OCI-LY7 (cell line): ENCODE measurements at regions not wholly inside any gene's neighbourhood (a gene's known extent, or its start where the extent isn't known, plus 50 kb on each side); places are given as distances from the start of the nearest gene placed in this dataset.

Source experiments
- BruUV-seq: library from RNA; stranded (reverse); fragments of 400-500 nt; replicated peaks from 2 replicates; lab custom pipeline; 2021; lab: Mats Ljungman, UMichigan
- CTCF ChIA-PET: fragments of 300-600 bp; sonication (Branson Sonifier 250); formaldehyde crosslinking; loops from one replicate; lab custom pipeline; 2022; ENCODE audit warnings: antibody characterized with exemption; ENCODE audit not compliant: unreplicated experiment; lab: Charles Lee
- POLR2A ChIA-PET: fragments of 300-600 bp; sonication (Branson Sonifier 250); formaldehyde crosslinking; loops from one replicate; lab custom pipeline; 2022; ENCODE audit warnings: antibody characterized with exemption; lab: Charles Lee
- DNase-seq: peaks from one replicate; pipeline ENCODE4 v3.0.0-alpha.2; 2015; ENCODE audit warnings: low spot score
- H2AFZ ChIP-seq: fragments of 200-600 bp; sonication (generic), shearing (Covaris generic); 2 replicates; pipeline ENCODE4 v1.6.1; 2014; ENCODE audit warnings: mild to moderate bottlenecking, antibody characterized with exemption, low read length, moderate library complexity
- H3K27ac ChIP-seq: fragments of 200-600 bp; sonication (generic); 2 replicates; pipeline ENCODE4 v1.5.1; 2014; ENCODE audit warnings: mixed run types, low read depth, mild to moderate bottlenecking, moderate library complexity, low read length, inconsistent platforms; ENCODE audit not compliant: poor library complexity, severe bottlenecking
- H3K36me3 ChIP-seq: fragments of 200-600 bp; sonication (generic); 2 replicates; pipeline ENCODE4 v1.6.1; 2014; ENCODE audit warnings: mild to moderate bottlenecking, antibody characterized with exemption, low read length, moderate library complexity, mixed read lengths; ENCODE audit not compliant: insufficient read depth
- H3K4me1 ChIP-seq: fragments of 200-600 bp; sonication (generic); 2 replicates; pipeline ENCODE4 v1.5.1; 2014; ENCODE audit warnings: mild to moderate bottlenecking, low read length; ENCODE audit not compliant: insufficient read depth, poor library complexity, severe bottlenecking
- H3K4me2 ChIP-seq: fragments of 200-600 bp; sonication (generic); 2 replicates; pipeline ENCODE4 v1.6.1; 2014; ENCODE audit warnings: mild to moderate bottlenecking, low read length
- H3K4me3 ChIP-seq: fragments of 200-600 bp; sonication (generic); 2 replicates; pipeline ENCODE4 v1.5.1; 2014; ENCODE audit warnings: mild to moderate bottlenecking, low read depth, low read length; ENCODE audit not compliant: poor library complexity, severe bottlenecking
- H3K79me2 ChIP-seq: fragments of 200-600 bp; sonication (generic); 2 replicates; pipeline ENCODE4 v1.6.1; 2016; ENCODE audit warnings: low read depth, mild to moderate bottlenecking, low read length, moderate library complexity, mixed read lengths; ENCODE audit not compliant: insufficient read depth
- H3K9me2 ChIP-seq: fragments of 200-600 bp; sonication (generic); 2 replicates; pipeline ENCODE4 v1.6.1; 2016; ENCODE audit warnings: mild to moderate bottlenecking, low read length, mixed read lengths; ENCODE audit not compliant: insufficient read depth
- H3K9me3 ChIP-seq: fragments of 200-600 bp; sonication (generic); 2 replicates; pipeline ENCODE4 v1.6.1; 2014; ENCODE audit warnings: mild to moderate bottlenecking, mixed run types, low read length, mixed read lengths
- H4K20me1 ChIP-seq: fragments of 200-600 bp; sonication (generic); 2 replicates; pipeline ENCODE4 v1.6.1; 2014; ENCODE audit warnings: mild to moderate bottlenecking, antibody characterized with exemption, low read length, moderate library complexity, mixed read lengths; ENCODE audit not compliant: insufficient read depth
- EZH2phosphoT487 ChIP-seq: fragments of 200-600 bp; sonication (generic); IDR thresholded peaks from 2 replicates; pipeline ENCODE4 v1.6.1; 2018; ENCODE audit warnings: low read depth, borderline replicate concordance, mild to moderate bottlenecking, mixed run types, antibody characterized with exemption, low read length, moderate library complexity, mixed read lengths
- intact Hi-C: fragments of 100-400 bp; cut with micrococcal nuclease; formaldehyde crosslinking; loops from one replicate; pipeline ENCODE4 v1.10.0; 2022; ENCODE audit not compliant: unreplicated experiment
- TF ChIP-seq, protein P1 (sequence below): fragments of 200-600 bp; sonication (generic); conservative IDR thresholded peaks from 2 replicates; pipeline ENCODE4 v1.5.1; 2014; ENCODE audit warnings: mild to moderate bottlenecking, antibody characterized with exemption, low read length, moderate library complexity, mixed read lengths

DNA sequence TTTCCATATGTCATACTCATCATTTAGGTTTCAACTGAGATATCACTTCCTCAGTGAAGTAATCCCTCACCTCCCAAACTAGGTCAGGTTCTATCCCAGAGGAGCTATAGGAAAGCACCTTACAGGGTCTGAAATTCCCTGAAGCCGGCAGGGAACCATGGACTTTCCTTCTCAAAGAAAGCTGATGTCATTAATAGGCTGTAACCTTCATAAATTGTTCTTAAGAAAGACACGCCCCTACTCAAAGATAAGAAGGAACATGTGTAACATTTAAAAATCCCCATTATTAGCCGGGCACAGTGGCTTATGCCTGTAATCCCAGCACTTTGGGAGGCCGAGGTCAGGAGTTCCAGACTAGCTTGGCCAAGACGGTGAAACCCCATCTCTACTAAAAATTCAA is 50.0 kb upstream of the RNGTT start:
- no peak overlapping the region for H3K4me3 ChIP-seq
- H3K27ac ChIP-seq, result no peak overlapping the region
- no peak overlapping the region for H3K4me2 ChIP-seq
- DNase-seq, result no peak
- no peaks in the 10 kb centered on the region for H3K79me2 ChIP-seq
- no peaks in the 10 kb centered on the region for H3K9me2 ChIP-seq
- ChIA-PET CTCF (no interaction called here), POLR2A (no interaction called here)
- H2AFZ ChIP-seq, result no peak overlapping the region
- no peaks in the 10 kb centered on the region for H4K20me1 ChIP-seq
- TF ChIP-seq, protein P1, sequence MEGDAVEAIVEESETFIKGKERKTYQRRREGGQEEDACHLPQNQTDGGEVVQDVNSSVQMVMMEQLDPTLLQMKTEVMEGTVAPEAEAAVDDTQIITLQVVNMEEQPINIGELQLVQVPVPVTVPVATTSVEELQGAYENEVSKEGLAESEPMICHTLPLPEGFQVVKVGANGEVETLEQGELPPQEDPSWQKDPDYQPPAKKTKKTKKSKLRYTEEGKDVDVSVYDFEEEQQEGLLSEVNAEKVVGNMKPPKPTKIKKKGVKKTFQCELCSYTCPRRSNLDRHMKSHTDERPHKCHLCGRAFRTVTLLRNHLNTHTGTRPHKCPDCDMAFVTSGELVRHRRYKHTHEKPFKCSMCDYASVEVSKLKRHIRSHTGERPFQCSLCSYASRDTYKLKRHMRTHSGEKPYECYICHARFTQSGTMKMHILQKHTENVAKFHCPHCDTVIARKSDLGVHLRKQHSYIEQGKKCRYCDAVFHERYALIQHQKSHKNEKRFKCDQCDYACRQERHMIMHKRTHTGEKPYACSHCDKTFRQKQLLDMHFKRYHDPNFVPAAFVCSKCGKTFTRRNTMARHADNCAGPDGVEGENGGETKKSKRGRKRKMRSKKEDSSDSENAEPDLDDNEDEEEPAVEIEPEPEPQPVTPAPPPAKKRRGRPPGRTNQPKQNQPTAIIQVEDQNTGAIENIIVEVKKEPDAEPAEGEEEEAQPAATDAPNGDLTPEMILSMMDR, result no peak
- no peak for TF ChIP-seq EZH2phosphoT487
- no peaks in the 10 kb centered on the region for H3K36me3 ChIP-seq
- H3K4me1 ChIP-seq, result no peaks in the 10 kb centered on the region
- H3K9me3 ChIP-seq, result no peaks in the 10 kb centered on the region
- BruUV-seq, result no TSS peak
- intact Hi-C loops, result no loop called here
